VCaP (cell line): ENCODE measurements at regions not wholly inside any gene's neighbourhood (a gene's known extent, or its start where the extent isn't known, plus 50 kb on each side); places are given as distances from the start of the nearest gene placed in this dataset.

ENCODE experiments used
- H3K27ac ChIP-seq: fragments of 450-650 bp; 2 replicates; pipeline ENCODE4 v1.5.1; 2017
- TF ChIP-seq, protein P1 (sequence below): fragments of 450-650 bp; conservative IDR thresholded peaks from 2 replicates; pipeline ENCODE4 v1.5.1; 2017; ENCODE audit warnings: mild to moderate bottlenecking, moderate library complexity

DNA sequence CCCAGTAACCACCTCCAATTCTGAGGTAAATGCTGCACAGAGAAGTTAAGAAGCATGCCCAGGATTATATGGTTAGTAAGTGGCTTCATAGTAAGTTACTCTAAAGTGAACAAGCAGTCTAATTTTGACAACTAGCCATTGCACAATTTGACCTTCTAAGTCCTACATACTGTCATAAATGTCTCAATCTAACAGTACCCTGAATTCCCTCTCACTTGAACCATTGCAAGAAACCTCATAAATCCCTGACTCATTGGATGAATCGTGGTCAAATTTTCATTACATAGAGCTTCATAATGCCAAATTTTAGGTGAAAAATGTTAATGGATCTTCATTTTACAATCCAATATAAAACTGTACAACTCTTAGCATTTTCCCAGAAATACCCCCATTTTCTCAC, 217.3 kb upstream of the GRIA4 start:
- TF ChIP-seq, protein P1, sequence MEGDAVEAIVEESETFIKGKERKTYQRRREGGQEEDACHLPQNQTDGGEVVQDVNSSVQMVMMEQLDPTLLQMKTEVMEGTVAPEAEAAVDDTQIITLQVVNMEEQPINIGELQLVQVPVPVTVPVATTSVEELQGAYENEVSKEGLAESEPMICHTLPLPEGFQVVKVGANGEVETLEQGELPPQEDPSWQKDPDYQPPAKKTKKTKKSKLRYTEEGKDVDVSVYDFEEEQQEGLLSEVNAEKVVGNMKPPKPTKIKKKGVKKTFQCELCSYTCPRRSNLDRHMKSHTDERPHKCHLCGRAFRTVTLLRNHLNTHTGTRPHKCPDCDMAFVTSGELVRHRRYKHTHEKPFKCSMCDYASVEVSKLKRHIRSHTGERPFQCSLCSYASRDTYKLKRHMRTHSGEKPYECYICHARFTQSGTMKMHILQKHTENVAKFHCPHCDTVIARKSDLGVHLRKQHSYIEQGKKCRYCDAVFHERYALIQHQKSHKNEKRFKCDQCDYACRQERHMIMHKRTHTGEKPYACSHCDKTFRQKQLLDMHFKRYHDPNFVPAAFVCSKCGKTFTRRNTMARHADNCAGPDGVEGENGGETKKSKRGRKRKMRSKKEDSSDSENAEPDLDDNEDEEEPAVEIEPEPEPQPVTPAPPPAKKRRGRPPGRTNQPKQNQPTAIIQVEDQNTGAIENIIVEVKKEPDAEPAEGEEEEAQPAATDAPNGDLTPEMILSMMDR, result no peak

DNA sequence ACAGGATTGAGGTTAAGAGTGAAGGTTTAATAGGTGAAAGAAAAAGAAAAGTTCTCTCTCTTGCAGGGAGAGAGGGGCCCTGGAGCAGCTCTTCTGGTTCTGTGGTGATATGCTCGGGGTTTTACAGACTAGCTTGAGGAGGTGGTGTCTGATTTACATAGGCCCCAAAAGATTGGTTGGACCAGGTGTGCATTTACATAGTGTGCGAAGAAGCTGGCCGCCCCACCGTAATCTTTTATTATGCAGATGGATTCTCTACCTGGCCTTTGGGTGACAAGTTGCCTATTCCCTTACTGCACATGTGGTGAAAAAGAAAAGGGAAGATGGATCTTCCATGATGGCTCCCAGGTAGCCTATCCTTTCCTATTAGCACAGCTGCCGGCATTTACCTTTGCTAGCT, 219.9 kb upstream of the GRIA4 start:
- no peak overlapping the region for H3K27ac ChIP-seq
- TF ChIP-seq, protein P1, result no peak

More for the DNA sequence above, 217.3 kb upstream of the GRIA4 start:
- H3K27ac ChIP-seq, result no peak overlapping the region

DNA sequence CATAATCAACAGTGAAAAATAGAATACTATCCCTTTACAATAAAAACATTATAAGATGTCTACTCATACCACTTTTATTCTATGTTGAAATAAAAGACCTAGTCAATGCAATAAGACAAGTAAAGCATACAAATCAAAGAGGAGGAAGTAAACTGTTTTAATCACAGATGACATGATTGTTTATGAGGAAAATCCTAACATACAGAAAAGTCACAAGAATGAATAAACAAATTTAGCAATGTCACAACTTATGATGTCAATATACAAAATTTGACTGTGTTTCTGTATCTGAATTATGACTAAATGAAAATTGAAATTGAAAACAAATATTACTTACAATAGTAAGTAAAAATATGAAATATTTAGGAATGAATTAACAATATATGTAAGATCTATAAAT, 221.9 kb upstream of the GRIA4 start:
- H3K27ac ChIP-seq, result no peak overlapping the region
- TF ChIP-seq, protein P1, result no peak

DNA sequence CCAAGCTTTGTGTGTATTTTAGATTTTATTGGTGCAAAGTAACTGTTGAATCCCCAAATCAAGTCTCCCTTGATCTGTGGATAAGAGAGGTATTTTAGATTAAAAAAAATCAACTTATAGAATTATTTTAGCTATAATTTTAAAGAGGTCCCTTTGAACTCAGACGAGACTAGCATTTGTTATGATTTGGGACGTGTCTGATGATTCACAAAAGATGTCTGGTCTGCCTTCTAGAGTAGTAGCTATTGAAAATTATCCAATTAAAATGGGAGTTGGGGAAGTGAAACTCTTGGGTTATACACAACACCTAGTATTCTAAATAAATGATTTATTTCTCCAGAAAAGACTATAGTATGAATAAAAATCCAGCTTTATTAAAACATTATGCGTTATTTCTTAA, 227.9 kb upstream of the GRIA4 start:
- H3K27ac ChIP-seq, result no peak overlapping the region
- TF ChIP-seq, protein P1, result no peak

DNA sequence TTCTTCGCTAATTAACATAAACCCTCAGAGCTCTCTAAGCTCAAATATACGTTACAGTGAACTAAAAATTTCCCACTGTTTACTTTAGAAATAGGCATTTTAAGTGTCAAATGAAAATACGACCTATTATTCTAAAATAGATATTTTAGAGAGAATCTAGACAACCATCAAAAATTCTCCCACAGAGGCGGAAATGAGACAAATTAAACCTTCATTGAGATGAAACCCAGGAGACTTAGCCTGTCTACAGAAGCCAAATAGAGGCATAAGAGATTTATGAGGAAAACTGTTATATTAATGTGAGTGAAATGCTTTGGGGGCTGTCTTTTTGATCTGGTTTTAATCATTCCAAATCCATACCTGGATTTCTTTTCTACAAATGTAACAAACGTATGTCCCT, 232.0 kb upstream of the GRIA4 start:
- TF ChIP-seq, protein P1, result no peak
- H3K27ac ChIP-seq, result no peak overlapping the region

DNA sequence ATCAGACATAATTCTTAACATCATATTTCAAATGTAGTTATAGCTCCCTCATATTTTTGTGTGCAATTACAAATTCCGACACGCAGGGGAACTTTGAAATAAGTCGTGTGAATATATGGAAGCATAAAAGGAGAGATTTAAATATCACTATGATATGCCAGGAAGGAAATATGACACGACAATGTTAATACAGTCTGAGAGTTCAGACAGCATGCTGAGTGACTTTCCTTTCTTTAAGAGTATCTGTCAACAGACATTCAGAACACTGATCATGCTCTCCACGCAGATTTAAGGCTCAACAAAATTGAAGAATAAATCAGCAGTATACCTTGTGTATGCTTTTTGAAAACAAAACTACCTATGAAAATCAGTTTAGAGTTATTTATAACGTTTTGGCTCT, 232.6 kb upstream of the CARD18 start:
- H3K27ac ChIP-seq, result no peak overlapping the region
- TF ChIP-seq, protein P1, result no peak

DNA sequence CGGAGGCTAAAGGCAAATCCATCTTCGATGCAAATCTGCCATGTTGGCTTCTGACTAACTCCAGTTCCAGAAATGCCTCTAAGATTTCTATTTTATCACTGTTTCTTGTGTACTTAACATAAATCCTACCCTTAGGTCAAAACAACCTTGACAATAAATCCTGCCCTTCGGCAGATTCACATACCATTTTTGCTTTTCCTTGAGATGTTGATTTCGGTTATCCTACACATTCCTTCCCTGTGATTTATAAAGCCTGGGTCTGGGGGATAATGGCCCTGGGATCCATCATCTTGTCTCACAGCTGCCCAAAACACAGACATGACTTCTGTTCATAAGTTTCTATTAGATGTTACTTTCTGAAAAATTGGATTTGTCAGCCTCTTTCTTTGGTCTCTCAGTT, 231.7 kb upstream of the CARD18 start:
- TF ChIP-seq, protein P1, result no peak
- H3K27ac ChIP-seq, result no peak overlapping the region

DNA sequence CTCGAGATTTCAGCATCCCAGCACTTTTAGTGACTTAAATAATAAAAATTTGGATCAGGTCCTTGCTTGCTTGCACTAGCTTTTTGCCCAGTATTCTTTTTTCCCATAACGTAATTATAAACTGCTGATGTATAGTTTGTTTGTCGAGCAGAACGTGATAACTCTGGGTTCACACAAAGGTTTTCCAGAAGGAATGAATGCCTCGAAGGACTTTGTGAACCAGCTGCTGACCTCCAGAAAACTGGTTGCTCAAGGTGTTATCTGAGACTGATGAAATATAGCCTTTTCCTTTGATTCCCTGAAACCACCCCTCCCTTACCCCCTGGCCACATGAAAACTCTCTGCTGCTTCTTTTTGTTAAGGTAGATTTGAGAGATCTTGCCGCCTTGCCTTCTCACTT, 229.1 kb upstream of the CARD18 start:
- TF ChIP-seq, protein P1, result no peak
- no peak overlapping the region for H3K27ac ChIP-seq
